GM21619 (cell line): ENCODE measurements at regions not wholly inside any gene's neighbourhood (a gene's known extent, or its start where the extent isn't known, plus 50 kb on each side); places are given as distances from the start of the nearest gene placed in this dataset.

Source experiments
- ATAC-seq: cut with Tn5 transposase; IDR thresholded peaks from one replicate; pipeline ENCODE4 v1.9.1; 2021; ENCODE audit not compliant: unreplicated experiment

DNA sequence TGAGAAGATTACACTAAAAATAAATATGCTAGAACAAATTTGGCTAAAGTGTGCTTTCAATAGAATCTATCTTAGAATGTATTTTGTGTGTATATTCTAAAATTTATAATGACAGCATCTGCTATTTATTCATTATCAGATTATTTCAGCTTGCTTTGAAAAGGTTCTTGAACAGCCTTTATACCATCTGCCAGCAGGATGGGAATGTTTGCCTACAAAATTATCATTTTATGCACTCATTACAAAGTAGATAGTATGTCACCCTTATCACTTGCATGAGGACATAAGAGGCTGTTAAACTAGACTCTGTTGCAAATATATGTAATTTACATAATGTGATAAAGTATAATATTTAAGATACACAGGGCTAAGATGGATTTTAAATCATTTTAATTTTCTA, 1286.9 kb upstream of the PCDH20 start:
- ATAC-seq: no peak

GRCh38 chr13:62697701-62698100, 1282.1 kb upstream of the PCDH20 start:
- no peak for ATAC-seq

- no peak for ATAC-seq
Observed at GRCh38 chr13:62696490-62696889, 1280.8 kb upstream of the PCDH20 start.

DNA sequence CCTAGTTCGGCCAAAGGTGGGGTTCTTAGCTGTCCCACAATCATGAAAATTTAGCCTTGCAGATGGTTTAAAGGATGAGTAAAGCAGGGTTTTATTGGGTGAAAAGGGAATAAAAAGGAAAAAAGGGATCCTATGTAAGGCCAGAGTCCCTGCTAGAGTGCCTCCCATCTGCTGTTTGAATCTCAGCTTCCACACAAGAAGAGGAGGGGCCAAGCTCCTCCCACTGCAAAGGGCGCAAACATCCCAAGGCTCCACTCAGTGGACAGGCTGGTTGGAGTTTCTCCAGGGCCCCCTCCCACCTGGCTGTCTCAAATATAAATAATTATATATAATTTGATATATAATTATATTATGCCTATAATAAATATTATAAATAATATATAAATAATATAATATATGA, 1272.1 kb upstream of the PCDH20 start:
- no peak for ATAC-seq

DNA sequence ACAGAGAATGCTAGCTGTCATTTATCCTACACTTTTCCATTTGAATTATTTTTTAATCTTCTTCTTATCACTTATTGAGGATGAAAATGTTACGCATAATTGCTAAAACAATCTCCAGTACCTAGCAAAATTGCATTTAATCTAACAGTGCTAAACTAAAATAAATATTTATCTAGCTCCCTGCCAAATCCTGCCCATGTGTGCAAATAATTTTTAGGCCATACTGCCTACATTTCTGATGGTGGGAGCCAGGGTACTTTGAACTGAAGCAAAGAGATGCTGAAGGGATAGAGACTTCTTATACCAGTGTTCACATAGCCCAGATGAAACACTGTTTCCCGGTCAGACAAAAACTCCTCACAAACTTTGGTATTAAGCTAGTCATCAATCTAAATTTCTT, 1268.7 kb upstream of the PCDH20 start:
- no peak for ATAC-seq

DNA sequence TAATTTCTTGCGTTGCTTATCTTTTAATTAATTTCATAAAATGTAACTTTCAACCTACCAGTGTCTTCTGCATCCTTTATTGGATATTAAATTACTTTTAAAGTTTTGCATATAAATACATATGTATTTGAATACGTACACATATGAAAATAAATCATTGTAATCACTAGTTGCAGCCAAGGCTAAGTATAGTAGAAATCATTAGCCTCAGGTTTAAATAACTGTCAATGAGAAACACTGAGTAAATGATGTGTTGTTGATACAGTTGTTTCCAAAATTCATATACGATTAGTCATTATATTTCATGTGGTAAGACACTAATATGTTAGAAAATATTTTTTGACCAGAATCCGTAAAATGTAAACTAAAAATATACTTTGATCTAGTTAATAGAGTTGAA, 1267.1 kb upstream of the PCDH20 start:
- no peak for ATAC-seq

GRCh38 chr13:62678039-62678438, 1262.4 kb upstream of the PCDH20 start:
- no peak for ATAC-seq

- ATAC-seq: no peak
Observed at GRCh38 chr13:62663767-62664166, 1248.1 kb upstream of the PCDH20 start.

DNA sequence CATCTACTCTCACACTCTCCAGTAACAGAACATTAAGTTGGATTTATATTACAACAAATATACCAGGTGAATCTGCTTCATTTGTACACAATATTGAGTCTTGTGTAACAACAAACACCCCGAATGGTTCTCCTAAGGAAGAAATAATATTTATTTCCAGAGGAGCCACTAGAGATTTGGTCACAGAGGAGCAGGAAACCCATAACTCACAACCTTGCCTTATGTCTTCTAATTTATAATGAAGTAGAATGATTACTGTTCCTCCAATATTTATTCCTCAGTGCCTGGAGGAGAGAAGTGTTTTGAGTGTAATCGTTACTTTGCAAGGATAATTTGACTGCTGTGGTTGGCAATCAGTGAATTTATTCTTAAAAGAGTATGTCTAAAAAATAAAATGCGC, 1243.7 kb upstream of the PCDH20 start:
- no peak for ATAC-seq

- no peak for ATAC-seq
Observed at GRCh38 chr13:62653371-62653770, 1237.7 kb upstream of the PCDH20 start.

DNA sequence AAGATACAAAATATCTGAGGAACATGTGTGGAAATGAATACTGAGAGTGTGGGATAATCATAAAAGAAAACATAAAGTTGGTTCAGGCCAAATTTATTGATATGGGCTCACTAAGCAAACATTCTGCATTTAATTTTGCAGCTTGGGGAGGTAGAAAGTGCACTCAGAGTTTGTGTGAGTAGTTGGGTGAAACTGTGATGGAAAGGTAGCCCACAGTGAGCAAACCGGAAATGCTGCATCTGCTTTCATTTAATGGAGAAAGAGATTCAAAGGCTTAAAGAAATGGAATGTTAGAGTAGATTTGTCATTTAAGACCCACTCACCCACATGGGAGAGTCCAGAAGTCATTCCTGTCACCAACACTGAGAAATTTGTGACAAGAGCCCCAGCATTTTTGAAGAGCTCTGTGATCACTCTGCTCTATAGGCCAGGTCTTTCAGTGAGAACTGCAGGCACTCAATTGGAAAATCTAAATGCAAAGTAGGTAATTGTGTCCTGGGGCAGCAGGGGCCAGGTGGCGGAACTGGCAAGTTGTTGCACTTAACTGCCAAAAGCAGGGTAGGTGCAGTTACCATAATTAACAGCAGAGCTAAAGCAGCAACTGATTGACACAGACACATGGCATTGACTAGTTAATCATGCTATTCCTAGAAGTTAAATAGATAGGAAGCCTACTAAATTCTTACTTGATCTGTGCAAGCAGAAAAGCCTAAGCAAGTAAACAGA, 1228.3 kb upstream of the PCDH20 start:
- peak; percentile 67 for ATAC-seq

DNA sequence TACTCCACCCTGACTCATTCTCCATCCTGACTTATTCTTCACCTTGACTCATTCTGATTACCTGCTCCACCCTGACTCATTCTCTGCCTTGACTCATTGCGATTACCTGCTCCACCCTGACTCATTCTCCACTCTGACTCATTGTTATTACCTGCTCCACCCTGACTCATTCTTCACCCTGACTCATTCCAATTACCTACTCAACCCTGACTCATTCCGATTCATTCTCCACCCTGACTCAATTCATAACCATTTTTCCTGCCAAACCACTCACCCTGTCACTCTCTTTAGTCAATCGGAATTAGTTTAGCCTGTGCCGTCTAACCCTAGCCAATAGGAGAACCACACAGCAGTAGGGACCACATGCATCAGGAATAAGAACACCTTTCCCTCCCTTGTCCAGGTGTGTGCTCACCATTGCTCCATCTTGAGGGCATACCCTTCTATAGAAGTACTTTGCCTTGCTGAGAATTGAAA, 1227.4 kb upstream of the PCDH20 start:
- no peak for ATAC-seq

DNA sequence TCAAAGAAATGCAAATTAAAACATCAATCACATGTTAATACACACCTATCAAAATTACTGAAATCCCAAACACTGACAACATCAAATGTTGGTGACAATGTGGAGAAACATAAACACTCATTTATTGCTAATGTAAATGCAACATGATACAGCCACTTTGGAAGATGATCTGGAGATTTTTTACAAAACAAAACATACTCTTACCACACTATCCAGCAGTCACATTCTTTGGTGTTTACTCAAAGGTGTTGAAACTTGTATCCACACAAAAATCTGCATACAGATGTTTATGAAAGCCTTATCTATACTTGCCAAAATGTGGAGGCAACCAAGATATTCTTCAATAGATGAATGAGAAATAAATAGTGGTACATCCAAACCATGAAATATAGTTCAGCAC, 1219.5 kb upstream of the PCDH20 start:
- ATAC-seq: no peak

- no peak for ATAC-seq
Observed at GRCh38 chr13:62633448-62633847, 1217.8 kb upstream of the PCDH20 start.

- no peak for ATAC-seq
Observed at GRCh38 chr13:62631619-62632018, 1216.0 kb upstream of the PCDH20 start.

GRCh38 chr13:62631124-62631523, 1215.5 kb upstream of the PCDH20 start:
- ATAC-seq: no peak

DNA sequence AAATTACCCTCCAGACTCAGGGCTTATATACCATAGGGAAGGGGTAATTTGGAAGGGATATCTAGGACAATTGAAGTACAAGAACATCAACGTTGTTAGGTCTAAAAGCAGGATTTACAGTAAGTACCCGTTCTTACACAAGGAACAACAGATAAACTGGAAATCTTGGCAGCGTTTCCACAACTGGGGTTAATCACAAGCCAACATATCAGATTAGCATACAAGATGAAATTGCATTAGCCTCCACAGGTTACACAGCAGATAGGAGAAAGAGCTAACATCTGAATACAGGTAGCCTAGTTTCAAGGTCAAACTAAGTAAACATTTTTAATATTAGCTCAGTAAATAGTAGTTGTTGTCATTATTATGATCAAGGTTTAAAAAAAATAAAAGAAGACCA, 1214.0 kb upstream of the PCDH20 start:
- ATAC-seq: no peak

DNA sequence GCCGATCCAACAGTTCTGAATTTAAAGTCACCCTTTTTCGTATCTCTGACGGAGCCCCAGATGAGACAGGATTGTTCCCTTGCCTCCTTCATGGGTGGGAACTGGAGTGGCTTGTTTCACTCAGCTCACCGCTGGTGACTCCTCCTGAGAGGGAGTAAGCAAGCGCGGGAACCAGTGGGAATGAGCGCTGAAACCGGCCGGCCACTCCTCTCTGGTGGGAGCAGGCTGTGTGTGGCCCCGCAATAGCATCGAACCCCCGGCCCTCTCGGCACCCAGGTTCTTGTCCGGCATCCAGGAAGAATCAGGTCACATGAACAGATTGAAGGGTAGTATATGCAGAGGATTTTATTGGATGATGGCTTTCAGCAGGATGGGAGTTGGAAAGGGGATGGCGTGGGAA, 1211.6 kb upstream of the PCDH20 start:
- ATAC-seq: no peak

- no peak for ATAC-seq
Observed at GRCh38 chr13:62626771-62627170, 1211.1 kb upstream of the PCDH20 start.

DNA sequence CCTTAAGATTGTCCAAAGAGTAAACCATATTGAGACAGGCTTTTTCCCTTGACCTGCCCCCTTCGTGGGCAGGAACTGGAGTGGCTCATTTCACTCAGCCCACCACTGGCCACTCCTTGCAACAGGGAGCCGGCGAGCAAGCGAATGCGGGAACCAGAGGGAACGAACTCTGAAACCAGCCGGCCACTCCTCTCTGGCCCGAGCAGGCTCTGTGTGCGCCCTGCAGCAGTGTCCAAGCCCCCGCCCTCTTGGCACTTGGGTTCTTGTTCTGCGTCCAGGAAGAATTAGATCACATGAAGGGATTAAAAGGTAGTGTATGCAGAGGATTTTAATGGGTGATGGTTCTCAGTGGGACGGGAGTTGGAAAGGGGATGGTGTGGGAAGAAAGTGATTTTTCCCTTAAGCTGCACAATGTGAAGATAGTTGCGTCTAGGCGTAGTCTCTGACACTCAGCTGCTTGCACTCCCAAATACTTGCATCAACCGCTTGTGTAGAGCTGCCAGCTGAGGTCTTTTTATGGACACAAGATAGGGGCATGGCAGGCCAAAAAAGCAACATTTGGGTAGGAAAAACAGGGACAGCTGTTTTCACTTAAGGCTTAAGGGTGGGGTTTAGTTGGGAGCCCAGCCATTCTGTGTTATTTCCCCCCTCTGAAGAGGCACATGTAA, 1209.7 kb upstream of the PCDH20 start:
- no peak for ATAC-seq

DNA sequence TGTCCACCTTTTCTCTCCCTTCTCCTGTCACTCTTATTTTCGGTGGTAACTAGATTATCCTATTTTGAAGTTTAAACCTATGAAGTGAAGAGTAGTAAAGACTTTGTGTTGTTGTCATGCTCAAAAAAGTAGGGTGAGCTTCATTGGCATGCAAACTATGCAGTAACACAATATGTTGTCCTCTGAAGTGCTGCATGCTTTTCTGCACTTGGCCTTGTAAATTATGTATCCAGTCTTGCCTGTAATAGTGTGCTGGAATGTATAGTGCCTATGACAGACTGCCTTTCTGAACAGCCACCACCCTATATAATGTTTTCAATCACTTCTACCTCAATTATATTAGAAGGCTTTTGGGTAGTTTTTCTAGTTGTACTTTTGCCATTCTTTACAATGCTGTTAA, 1198.2 kb upstream of the PCDH20 start:
- no peak for ATAC-seq

DNA sequence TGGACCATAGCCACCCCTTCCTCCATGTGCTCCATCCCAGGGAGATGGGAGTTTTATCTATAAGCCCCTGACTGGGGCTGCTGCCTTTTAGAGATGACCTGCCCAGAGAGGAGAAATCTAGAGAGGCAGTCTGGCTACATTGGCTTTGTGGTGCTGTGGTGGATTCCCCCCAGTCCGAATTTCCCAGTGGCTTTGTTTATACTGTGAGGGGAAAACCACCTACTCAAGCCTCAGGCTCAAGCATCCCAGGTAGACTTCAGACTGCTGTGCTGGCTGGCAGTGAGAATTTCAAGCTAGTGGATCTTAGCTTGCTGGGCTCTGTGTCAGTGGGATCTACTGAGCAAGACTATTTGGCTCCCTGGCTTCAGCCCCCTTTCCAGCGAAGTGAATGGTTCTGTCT, 1195.7 kb upstream of the PCDH20 start:
- no peak for ATAC-seq

GRCh38 chr13:62598708-62599107, 1183.1 kb upstream of the PCDH20 start:
- ATAC-seq: no peak
